ENCODE measurements at regions not wholly inside any gene's neighbourhood (a gene's known extent, or its start where the extent isn't known, plus 50 kb on each side); places are given as distances from the start of the nearest gene placed in this dataset.

- TF ChIP-seq, protein P1, sequence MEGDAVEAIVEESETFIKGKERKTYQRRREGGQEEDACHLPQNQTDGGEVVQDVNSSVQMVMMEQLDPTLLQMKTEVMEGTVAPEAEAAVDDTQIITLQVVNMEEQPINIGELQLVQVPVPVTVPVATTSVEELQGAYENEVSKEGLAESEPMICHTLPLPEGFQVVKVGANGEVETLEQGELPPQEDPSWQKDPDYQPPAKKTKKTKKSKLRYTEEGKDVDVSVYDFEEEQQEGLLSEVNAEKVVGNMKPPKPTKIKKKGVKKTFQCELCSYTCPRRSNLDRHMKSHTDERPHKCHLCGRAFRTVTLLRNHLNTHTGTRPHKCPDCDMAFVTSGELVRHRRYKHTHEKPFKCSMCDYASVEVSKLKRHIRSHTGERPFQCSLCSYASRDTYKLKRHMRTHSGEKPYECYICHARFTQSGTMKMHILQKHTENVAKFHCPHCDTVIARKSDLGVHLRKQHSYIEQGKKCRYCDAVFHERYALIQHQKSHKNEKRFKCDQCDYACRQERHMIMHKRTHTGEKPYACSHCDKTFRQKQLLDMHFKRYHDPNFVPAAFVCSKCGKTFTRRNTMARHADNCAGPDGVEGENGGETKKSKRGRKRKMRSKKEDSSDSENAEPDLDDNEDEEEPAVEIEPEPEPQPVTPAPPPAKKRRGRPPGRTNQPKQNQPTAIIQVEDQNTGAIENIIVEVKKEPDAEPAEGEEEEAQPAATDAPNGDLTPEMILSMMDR (IDR thresholded peaks at IDR 0.05 in 4 of 5, conservative IDR thresholded peaks at IDR 0.05 in 1 of 5), result no peak
- TF ChIP-seq POLR2A (IDR thresholded peaks at IDR 0.05), result no peak
Measured at GRCh38 chr11:81787584-81788049, 946.0 kb downstream of the FAM181B start.

All from gastrocnemius medialis (tissue), 4 donors.